GM23248 (cell line): ENCODE measurements at regions not wholly inside any gene's neighbourhood (a gene's known extent, or its start where the extent isn't known, plus 50 kb on each side); places are given as distances from the start of the nearest gene placed in this dataset.

ENCODE experiments used
- EZH2 ChIP-seq: fragments of 200-600 bp; sonication (generic); IDR thresholded peaks from 2 replicates; pipeline ENCODE4 v1.6.1; 2018; ENCODE audit warnings: antibody characterized with exemption, mild to moderate bottlenecking; ENCODE audit not compliant: insufficient read depth, poor library complexity, severe bottlenecking
- EZH2phosphoT487 ChIP-seq: fragments of 200-600 bp; sonication (generic); IDR thresholded peaks from 2 replicates; pipeline ENCODE4 v1.6.1; 2018; ENCODE audit warnings: antibody characterized with exemption, moderate library complexity, mild to moderate bottlenecking, low read depth; ENCODE audit not compliant: insufficient read depth

- TF ChIP-seq EZH2phosphoT487 (no peak), EZH2 (no peak)
Observed at GRCh38 chr10:2978111-2978510, 89.2 kb upstream of the PFKP start.
